Peyer's patch (tissue), 4 donors: ENCODE measurements at regions not wholly inside any gene's neighbourhood (a gene's known extent, or its start where the extent isn't known, plus 50 kb on each side); places are given as distances from the start of the nearest gene placed in this dataset.

ENCODE experiments used
- DNase-seq, 3 donors: peaks; one replicate each; pipeline ENCODE4 v3.0.0-alpha.2; 2017 to 2019
- H3K27ac ChIP-seq, 4 donors: fragments of 200-600 bp; sonication (generic); one replicate each; pipeline ENCODE4 v1.5.1; 2016 to 2019
- H3K27me3 ChIP-seq, 2 donors: fragments of 200-600 bp; sonication (generic); one replicate each; pipeline ENCODE4 v1.5.1; 2019
- H3K36me3 ChIP-seq, 3 donors: fragments of 200-600 bp; sonication (generic); one replicate each; pipeline ENCODE4 v1.5.1; 2016 to 2019
- H3K4me1 ChIP-seq, 4 donors: fragments of 200-600 bp; sonication (generic); one replicate each; pipeline ENCODE4 v1.5.1; 2016 to 2019
- H3K4me3 ChIP-seq, 4 donors: fragments of 200-600 bp; sonication (generic); 1 replicate in 3 of 4; 2 replicates in 1 of 4; pipeline ENCODE4 v1.5.1; 2016 to 2019; ENCODE audit warnings: mild to moderate bottlenecking in 1 of 4
- H3K9me3 ChIP-seq, 4 donors: fragments of 200-600 bp; sonication (generic); one replicate each; pipeline ENCODE4 v1.5.1; 2016 to 2019; ENCODE audit warnings: mild to moderate bottlenecking in 1 of 4
- POLR2A ChIP-seq, 2 donors: fragments of 450-650 bp; IDR thresholded peaks; one replicate each; pipeline ENCODE4 v1.5.1; 2017; ENCODE audit warnings: antibody characterized with exemption in 2 of 2, mild to moderate bottlenecking in 2 of 2, moderate library complexity in 2 of 2
- TF ChIP-seq, protein P1 (sequence below), 6 experiments: fragments of 450-650 bp in 4 of 6; fragments of 200-600 bp in 2 of 6; sonication (generic) in 1 of 6; IDR thresholded peaks; one replicate each; pipeline ENCODE4 v1.5.1; 2017 to 2019; ENCODE audit warnings: antibody characterized with exemption in 6 of 6, mild to moderate bottlenecking in 3 of 6, moderate library complexity in 1 of 6

DNA sequence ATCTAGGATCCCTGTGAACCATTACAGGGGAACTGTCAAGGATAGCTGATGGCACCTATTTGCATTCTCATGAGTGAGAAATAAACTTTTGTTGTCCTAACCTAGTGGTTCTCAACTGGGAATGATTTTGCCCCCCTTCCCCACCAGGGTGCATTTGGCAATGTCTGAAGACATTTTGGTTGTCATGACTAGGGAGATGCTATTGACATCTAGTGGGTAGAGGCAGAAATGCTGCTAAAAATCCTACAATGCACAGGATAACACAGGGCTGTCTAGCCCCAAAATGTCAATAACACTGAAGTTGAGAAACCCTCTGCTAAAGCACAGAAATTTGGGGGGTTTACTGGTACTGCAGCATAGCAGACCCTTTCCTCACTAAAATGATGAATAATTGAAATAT lies 140.9 kb upstream of the SRRM4 start:
- Histone ChIP-seq H3K4me1 (no peaks in the 10 kb centered on the region), H3K36me3 (no peaks in the 10 kb centered on the region), H3K27ac (no peak overlapping the region), H3K27me3 (no peaks in the 10 kb centered on the region), H3K9me3 (no peaks in the 10 kb centered on the region), H3K4me3 (no peak overlapping the region)
- DNase-seq = no peak
- TF ChIP-seq, protein P1, sequence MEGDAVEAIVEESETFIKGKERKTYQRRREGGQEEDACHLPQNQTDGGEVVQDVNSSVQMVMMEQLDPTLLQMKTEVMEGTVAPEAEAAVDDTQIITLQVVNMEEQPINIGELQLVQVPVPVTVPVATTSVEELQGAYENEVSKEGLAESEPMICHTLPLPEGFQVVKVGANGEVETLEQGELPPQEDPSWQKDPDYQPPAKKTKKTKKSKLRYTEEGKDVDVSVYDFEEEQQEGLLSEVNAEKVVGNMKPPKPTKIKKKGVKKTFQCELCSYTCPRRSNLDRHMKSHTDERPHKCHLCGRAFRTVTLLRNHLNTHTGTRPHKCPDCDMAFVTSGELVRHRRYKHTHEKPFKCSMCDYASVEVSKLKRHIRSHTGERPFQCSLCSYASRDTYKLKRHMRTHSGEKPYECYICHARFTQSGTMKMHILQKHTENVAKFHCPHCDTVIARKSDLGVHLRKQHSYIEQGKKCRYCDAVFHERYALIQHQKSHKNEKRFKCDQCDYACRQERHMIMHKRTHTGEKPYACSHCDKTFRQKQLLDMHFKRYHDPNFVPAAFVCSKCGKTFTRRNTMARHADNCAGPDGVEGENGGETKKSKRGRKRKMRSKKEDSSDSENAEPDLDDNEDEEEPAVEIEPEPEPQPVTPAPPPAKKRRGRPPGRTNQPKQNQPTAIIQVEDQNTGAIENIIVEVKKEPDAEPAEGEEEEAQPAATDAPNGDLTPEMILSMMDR (IDR thresholded peaks at IDR 0.05) = no peak
- TF ChIP-seq POLR2A (IDR thresholded peaks at IDR 0.05) = no peak

DNA sequence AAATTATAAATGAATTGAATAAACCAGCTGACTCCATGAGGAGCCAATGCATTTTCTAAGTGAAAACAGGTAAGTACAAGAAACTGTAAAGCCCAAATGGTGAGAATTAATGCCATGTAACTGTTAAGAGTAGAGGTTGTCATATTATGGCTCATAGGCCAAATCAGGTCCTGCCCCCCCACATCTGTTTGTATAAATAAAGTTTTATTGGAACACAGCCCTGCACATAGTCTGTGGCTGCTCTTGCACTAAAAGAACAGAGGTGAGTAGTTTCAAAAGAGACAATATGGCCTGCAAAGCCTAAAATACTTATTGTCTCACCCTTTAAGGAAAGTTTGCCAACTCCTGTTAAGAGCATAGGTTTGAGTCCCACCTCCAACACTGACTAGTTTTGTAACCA lies 140.5 kb upstream of the SRRM4 start:
- Histone ChIP-seq H3K4me3 (no peak overlapping the region), H3K9me3 (no peaks in the 10 kb centered on the region), H3K27me3 (no peaks in the 10 kb centered on the region), H3K4me1 (no peaks in the 10 kb centered on the region), H3K27ac (no peak overlapping the region), H3K36me3 (no peaks in the 10 kb centered on the region)
- no peak for DNase-seq
- TF ChIP-seq POLR2A (IDR thresholded peaks at IDR 0.05) = no peak
- TF ChIP-seq, protein P1 (IDR thresholded peaks at IDR 0.05) = no peak

DNA sequence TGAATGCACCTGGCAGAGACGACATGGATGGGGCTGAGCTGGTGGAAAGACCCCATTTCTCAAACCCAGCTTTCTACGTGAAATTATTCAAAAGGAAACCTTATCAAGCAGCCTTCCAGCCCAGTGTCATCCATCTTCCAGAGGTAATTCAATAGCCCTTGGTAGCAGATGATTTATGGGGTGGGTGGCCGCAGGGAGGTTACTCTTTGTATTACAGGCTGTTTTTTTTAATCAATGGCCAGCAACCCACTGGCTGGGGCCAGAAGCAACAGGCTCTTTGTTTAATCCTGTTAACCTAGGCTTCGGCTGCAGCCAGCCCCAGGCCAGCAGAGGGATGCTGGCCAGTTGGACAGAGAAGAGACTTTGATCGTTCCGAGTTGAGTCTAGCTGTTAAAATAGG lies 139.8 kb upstream of the SRRM4 start:
- H3K9me3 ChIP-seq = no peaks in the 10 kb centered on the region
- TF ChIP-seq, protein P1 (IDR thresholded peaks at IDR 0.05) = no peak
- TF ChIP-seq POLR2A (IDR thresholded peaks at IDR 0.05) = no peak
- H3K4me3 ChIP-seq = no peak overlapping the region
- no peak for DNase-seq
- no peak overlapping the region for H3K27ac ChIP-seq
- H3K4me1 ChIP-seq = no peaks in the 10 kb centered on the region
- H3K36me3 ChIP-seq = no peaks in the 10 kb centered on the region
- H3K27me3 ChIP-seq = no peaks in the 10 kb centered on the region

DNA sequence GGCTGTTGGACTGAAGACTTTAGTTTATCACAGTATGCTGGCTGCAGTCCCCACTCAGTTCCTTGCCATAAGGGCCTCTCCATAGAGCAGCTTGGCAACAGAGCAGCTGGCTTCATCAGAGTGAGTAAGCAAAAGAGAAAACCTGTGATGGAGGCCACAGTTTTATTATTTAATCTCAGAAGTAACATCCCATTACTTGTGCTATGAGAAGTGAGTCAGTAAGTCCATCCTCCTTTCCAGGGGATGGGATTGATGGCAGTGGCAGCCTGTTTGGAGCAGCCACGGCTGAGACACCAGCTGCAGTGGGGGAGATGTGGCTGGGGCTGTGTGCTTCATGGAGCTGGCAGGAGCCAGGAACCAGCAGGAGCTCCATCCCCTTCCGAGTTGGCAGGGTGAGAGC lies 138.5 kb upstream of the SRRM4 start:
- no peaks in the 10 kb centered on the region for H3K36me3 ChIP-seq
- no peaks in the 10 kb centered on the region for H3K27me3 ChIP-seq
- TF ChIP-seq, protein P1 (IDR thresholded peaks at IDR 0.05) = no peak
- no peak for TF ChIP-seq POLR2A (IDR thresholded peaks at IDR 0.05)
- DNase-seq = no peak
- H3K4me3 ChIP-seq = no peak overlapping the region
- no peaks in the 10 kb centered on the region for H3K4me1 ChIP-seq
- H3K9me3 ChIP-seq = no peaks in the 10 kb centered on the region
- no peak overlapping the region for H3K27ac ChIP-seq

DNA sequence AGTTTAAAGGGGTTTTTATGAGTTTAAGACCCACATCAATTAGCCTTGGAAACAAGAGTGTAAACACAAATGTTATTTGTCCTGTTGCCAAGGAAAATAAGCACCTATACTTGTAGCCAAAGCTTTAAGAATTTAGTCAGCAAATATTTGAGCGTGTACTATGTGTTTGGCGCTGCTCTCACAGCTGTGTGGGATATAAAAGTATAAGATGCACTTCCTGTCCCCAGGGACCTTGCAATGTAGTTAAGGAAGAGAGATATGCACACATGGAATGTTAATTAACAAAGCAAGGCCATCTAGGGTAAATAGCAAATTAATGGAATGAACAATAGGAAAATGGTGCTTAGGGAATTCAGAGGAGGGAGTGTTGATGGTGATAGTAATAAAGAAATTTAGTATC lies 134.9 kb upstream of the SRRM4 start:
- Histone ChIP-seq H3K27ac (no peak overlapping the region), H3K27me3 (no peaks in the 10 kb centered on the region), H3K4me1 (no peaks in the 10 kb centered on the region), H3K36me3 (no peaks in the 10 kb centered on the region), H3K9me3 (no peaks in the 10 kb centered on the region), H3K4me3 (no peak overlapping the region)
- DNase-seq = no peak
- TF ChIP-seq POLR2A (IDR thresholded peaks at IDR 0.05) = no peak
- TF ChIP-seq, protein P1 (IDR thresholded peaks at IDR 0.05) = no peak

DNA sequence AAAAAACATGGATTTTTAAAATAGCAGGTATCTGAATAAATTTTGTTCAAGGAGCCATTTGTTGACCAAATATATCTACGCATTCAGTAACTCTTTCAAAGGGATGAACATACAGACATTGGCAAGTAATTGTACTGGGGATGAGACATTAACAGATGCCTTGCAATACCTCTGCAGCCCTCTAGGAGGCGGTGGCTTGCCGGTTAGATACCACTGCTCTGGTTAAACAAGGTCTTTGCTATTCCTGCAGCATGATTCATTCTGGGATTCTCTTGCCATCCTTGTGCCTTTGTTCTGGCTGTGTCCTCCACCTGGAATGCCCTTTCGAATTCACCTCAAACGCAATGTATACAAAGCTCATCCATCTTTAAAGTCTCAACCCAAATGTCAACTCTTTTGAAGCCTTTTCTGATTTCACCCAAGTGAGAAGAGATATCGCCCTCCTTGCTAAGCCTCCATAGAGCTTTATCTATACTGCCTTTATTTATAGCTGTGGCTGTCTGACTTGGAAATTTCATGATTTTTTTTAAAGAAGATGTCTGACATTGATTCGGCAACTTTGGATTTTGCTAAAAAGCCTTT lies 131.0 kb upstream of the SRRM4 start:
- no peak overlapping the region for H3K4me3 ChIP-seq
- no peaks in the 10 kb centered on the region for H3K27me3 ChIP-seq
- DNase-seq = no peak
- TF ChIP-seq, protein P1 (IDR thresholded peaks at IDR 0.05) = peak in 4 of 6 experiments; percentile 24 to 40 (median 37)
- no peak for TF ChIP-seq POLR2A (IDR thresholded peaks at IDR 0.05)
- no peak overlapping the region for H3K27ac ChIP-seq
- no peaks in the 10 kb centered on the region for H3K4me1 ChIP-seq
- H3K36me3 ChIP-seq = no peaks in the 10 kb centered on the region
- no peaks in the 10 kb centered on the region for H3K9me3 ChIP-seq
